Stomach (tissue), 4 donors: ENCODE measurements at regions not wholly inside any gene's neighbourhood (a gene's known extent, or its start where the extent isn't known, plus 50 kb on each side); places are given as distances from the start of the nearest gene placed in this dataset.

Experiments
- CTCF ChIP-seq, 7 experiments: fragments of 450-650 bp in 4 of 7; fragments of 200-600 bp in 3 of 7; sonication (generic) in 3 of 7; IDR thresholded peaks; one replicate each; pipeline ENCODE4 v1.5.1; 2016 to 2019; ENCODE audit warnings: antibody characterized with exemption in 7 of 7, control low read depth in 2 of 7, mild to moderate bottlenecking in 1 of 7
- POLR2A ChIP-seq, 4 donors: fragments of 450-650 bp; IDR thresholded peaks; one replicate each; pipeline ENCODE4 v1.6.1; 2016; ENCODE audit warnings: antibody characterized with exemption in 4 of 4, control low read depth in 2 of 4, mild to moderate bottlenecking in 1 of 4, moderate library complexity in 1 of 4
- POLR2AphosphoS5 ChIP-seq, 3 donors: sonication (generic); formaldehyde crosslinking; IDR thresholded peaks; one replicate each; pipeline ENCODE4 v1.6.1; 2016; ENCODE audit warnings: antibody characterized with exemption in 3 of 3

- TF ChIP-seq CTCF (IDR thresholded peaks at IDR 0.05) (no peak), POLR2AphosphoS5 (IDR thresholded peaks at IDR 0.05) (no peak), POLR2A (IDR thresholded peaks at IDR 0.05) (no peak)
These were observed 136.0 kb downstream of the NR2F2 start for GRCh38 chr15:96466389-96466947.
